Lower lobe of right lung (tissue), 2 donors: ENCODE measurements at regions not wholly inside any gene's neighbourhood (a gene's known extent, or its start where the extent isn't known, plus 50 kb on each side); places are given as distances from the start of the nearest gene placed in this dataset.

Experiments
- ATAC-seq, 2 donors: fragments of 200-7000 bp; cut with Tn5 transposase; one replicate each; pipeline ENCODE4 v1.9.1; 2020 to 2022; ENCODE audit warnings: mild to moderate bottlenecking in 2 of 2, moderate library complexity in 2 of 2
- DNase-seq: peaks from one replicate; pipeline ENCODE4 v3.0.0-alpha.2; 2020
- H3K27ac ChIP-seq: fragments of 200-600 bp; one replicate; pipeline ENCODE4 v1.8.0; 2022
- H3K27me3 ChIP-seq: fragments of 200-600 bp; one replicate; pipeline ENCODE4 v1.8.0; 2022; ENCODE audit warnings: low read depth
- H3K36me3 ChIP-seq: fragments of 200-600 bp; one replicate; pipeline ENCODE4 v1.8.0; 2022; ENCODE audit warnings: mild to moderate bottlenecking
- H3K4me1 ChIP-seq: fragments of 200-600 bp; one replicate; pipeline ENCODE4 v1.8.0; 2022
- H3K4me3 ChIP-seq: fragments of 200-600 bp; one replicate; pipeline ENCODE4 v1.8.0; 2022; ENCODE audit warnings: mild to moderate bottlenecking
- H3K9me3 ChIP-seq: fragments of 200-600 bp; one replicate; pipeline ENCODE4 v1.8.0; 2022
- intact Hi-C: fragments of 100-400 bp; cut with DNase I; formaldehyde crosslinking; loops from one replicate; pipeline ENCODE4 v1.11.0; 2022
- TF ChIP-seq, protein P1 (sequence below): fragments of 200-600 bp; IDR thresholded peaks from one replicate; pipeline ENCODE4 v1.8.0; 2022; ENCODE audit warnings: antibody characterized with exemption, mild to moderate bottlenecking
- donor health status: DM: no; HTN: yes; CAD: no; lungs with severe emphysema.

GRCh38 chr15:81813215-81813614, 232.6 kb downstream of the MEX3B start:
- TF ChIP-seq, protein P1, sequence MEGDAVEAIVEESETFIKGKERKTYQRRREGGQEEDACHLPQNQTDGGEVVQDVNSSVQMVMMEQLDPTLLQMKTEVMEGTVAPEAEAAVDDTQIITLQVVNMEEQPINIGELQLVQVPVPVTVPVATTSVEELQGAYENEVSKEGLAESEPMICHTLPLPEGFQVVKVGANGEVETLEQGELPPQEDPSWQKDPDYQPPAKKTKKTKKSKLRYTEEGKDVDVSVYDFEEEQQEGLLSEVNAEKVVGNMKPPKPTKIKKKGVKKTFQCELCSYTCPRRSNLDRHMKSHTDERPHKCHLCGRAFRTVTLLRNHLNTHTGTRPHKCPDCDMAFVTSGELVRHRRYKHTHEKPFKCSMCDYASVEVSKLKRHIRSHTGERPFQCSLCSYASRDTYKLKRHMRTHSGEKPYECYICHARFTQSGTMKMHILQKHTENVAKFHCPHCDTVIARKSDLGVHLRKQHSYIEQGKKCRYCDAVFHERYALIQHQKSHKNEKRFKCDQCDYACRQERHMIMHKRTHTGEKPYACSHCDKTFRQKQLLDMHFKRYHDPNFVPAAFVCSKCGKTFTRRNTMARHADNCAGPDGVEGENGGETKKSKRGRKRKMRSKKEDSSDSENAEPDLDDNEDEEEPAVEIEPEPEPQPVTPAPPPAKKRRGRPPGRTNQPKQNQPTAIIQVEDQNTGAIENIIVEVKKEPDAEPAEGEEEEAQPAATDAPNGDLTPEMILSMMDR, result no peak

GRCh38 chr15:81812456-81812855, 233.4 kb downstream of the MEX3B start:
- Histone ChIP-seq H3K4me3 (no peak overlapping the region), H3K9me3 (no peaks in the 10 kb centered on the region), H3K4me1 (no peaks in the 10 kb centered on the region), H3K27me3 (no peaks in the 10 kb centered on the region), H3K36me3 (no peaks in the 10 kb centered on the region), H3K27ac (no peak overlapping the region)
- no peak for DNase-seq
- ATAC-seq, result no peak
- TF ChIP-seq, protein P1, result no peak
- intact Hi-C loops, result no loop called here

More at GRCh38 chr15:81813215-81813614, 232.6 kb downstream of the MEX3B start:
- H3K27me3 ChIP-seq, result no peaks in the 10 kb centered on the region
- H3K27ac ChIP-seq, result no peak overlapping the region
- ATAC-seq (no peak), DNase-seq (no peak)
- H3K4me1 ChIP-seq, result no peaks in the 10 kb centered on the region
- intact Hi-C loops, result no loop called here
- no peaks in the 10 kb centered on the region for H3K9me3 ChIP-seq
- H3K4me3 ChIP-seq, result no peak overlapping the region
- no peaks in the 10 kb centered on the region for H3K36me3 ChIP-seq

- Histone ChIP-seq H3K9me3 (no peaks in the 10 kb centered on the region), H3K4me3 (no peak overlapping the region), H3K4me1 (no peaks in the 10 kb centered on the region), H3K27me3 (no peaks in the 10 kb centered on the region), H3K27ac (no peak overlapping the region), H3K36me3 (no peaks in the 10 kb centered on the region)
- ATAC-seq, result no peak
- intact Hi-C loops, result no loop called here
- TF ChIP-seq, protein P1, result no peak
- DNase-seq, result no peak
These were observed 234.1 kb downstream of the MEX3B start for GRCh38 chr15:81811736-81812135.

DNA sequence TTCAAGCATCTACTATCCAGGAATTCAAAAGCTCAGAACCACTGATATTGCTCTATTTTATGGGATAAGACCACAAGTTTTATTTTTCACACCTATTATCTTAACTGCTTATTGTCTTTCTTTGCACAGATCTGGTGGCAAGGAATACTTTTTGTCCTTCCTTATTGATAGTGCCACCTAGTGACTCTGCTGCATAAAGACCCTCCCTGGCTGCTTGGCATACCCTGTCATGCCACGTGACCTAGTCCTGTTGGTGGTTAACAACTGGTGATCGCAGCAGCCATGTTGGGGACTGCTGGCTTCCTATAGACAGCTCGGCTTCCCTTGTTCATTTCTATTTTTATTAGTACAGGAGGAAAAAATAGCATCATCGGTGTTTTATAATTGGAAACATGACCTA, 236.3 kb downstream of the MEX3B start:
- Histone ChIP-seq H3K36me3 (no peaks in the 10 kb centered on the region), H3K27me3 (no peaks in the 10 kb centered on the region), H3K27ac (no peak overlapping the region), H3K9me3 (no peaks in the 10 kb centered on the region), H3K4me1 (no peaks in the 10 kb centered on the region), H3K4me3 (no peak overlapping the region)
- TF ChIP-seq, protein P1, result no peak
- no peak for ATAC-seq
- intact Hi-C loops, result no loop called here
- no peak for DNase-seq

DNA sequence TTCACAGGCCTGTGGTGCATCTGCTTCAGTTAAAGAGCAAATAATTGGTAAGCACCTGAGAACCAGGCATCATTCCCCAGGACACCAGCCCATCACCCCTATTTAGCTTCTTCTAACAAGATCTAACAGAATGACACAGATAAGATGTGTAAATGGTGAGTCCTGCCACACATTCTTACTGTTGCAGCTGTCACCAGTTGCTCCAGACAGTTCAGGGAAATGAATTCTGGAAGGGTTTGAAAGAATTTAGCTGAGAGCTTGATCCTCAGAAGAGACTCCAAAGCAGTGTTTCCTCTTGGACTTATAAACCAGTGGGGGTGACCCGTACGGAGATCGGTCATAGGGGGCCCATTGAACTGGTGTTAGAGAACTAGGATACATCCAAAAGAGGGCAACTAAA, 238.0 kb downstream of the MEX3B start:
- H3K9me3 ChIP-seq, result no peaks in the 10 kb centered on the region
- intact Hi-C loops, result no loop called here
- H3K27me3 ChIP-seq, result no peaks in the 10 kb centered on the region
- ATAC-seq (no peak), DNase-seq (no peak)
- no peak overlapping the region for H3K4me3 ChIP-seq
- TF ChIP-seq, protein P1, result no peak
- H3K36me3 ChIP-seq, result no peaks in the 10 kb centered on the region
- no peaks in the 10 kb centered on the region for H3K4me1 ChIP-seq
- no peak overlapping the region for H3K27ac ChIP-seq

- TF ChIP-seq, protein P1, result no peak
- H3K9me3 ChIP-seq, result no peaks in the 10 kb centered on the region
- H3K27me3 ChIP-seq, result no peaks in the 10 kb centered on the region
- H3K4me3 ChIP-seq, result no peak overlapping the region
- H3K36me3 ChIP-seq, result no peaks in the 10 kb centered on the region
- intact Hi-C loops, result no loop called here
- no peak overlapping the region for H3K27ac ChIP-seq
- no peak for ATAC-seq
- DNase-seq, result no peak
- H3K4me1 ChIP-seq, result no peaks in the 10 kb centered on the region
These were observed 238.6 kb downstream of the MEX3B start for GRCh38 chr15:81807186-81807585.
